Caco-2 (cell line): ENCODE measurements at regions not wholly inside any gene's neighbourhood (a gene's known extent, or its start where the extent isn't known, plus 50 kb on each side); places are given as distances from the start of the nearest gene placed in this dataset.

Source experiments
- BruUV-seq: library from RNA; stranded (reverse); fragments of 400-500 nt; replicated peaks from 2 replicates; lab custom pipeline; 2021; lab: Mats Ljungman, UMichigan
- CTCF ChIA-PET: fragments of 300-600 bp; sonication (Branson Sonifier 250); formaldehyde crosslinking; loops from one replicate; lab custom pipeline; 2022; ENCODE audit warnings: antibody characterized with exemption; lab: Charles Lee
- POLR2A ChIA-PET: fragments of 300-600 bp; sonication (Branson Sonifier 250); formaldehyde crosslinking; loops from one replicate; lab custom pipeline; 2022; ENCODE audit warnings: antibody characterized with exemption; lab: Charles Lee
- DNase-seq, 2 experiments: peaks; one replicate each; pipeline versions ENCODE4 v3.0.0 to v3.0.0-alpha.2; 2020 to 2022
- H3K27me3 ChIP-seq: replicated peaks from 2 replicates; pipeline ENCODE4 v1.6.0; 2011; ENCODE audit warnings: low read length; ENCODE audit not compliant: control insufficient read depth, insufficient read depth
- H3K36me3 ChIP-seq: 2 replicates; pipeline ENCODE4 v1.5.1; 2011; ENCODE audit warnings: low read length; ENCODE audit not compliant: control insufficient read depth, insufficient read depth
- H3K4me1 ChIP-seq: fragments of 250-450 bp; sonication (Bioruptor Pico); 2 replicates; pipeline ENCODE4 v1.5.1; 2020; ENCODE audit warnings: mild to moderate bottlenecking
- H3K4me3 ChIP-seq: 2 replicates; pipeline ENCODE4 v1.5.1; 2011; ENCODE audit warnings: low read depth, mild to moderate bottlenecking, control low read depth, low read length
- H3K9me3 ChIP-seq: fragments of 250-450 bp; sonication (Bioruptor Pico); 2 replicates; pipeline ENCODE4 v1.5.1; 2020; ENCODE audit warnings: mild to moderate bottlenecking, moderate library complexity
- H3K27ac Mint-ChIP-seq: one replicate; pipeline ENCODE4 v1.8.0; 2022; ENCODE audit warnings: mixed read lengths; ENCODE audit not compliant: unreplicated experiment
- H3K27me3 Mint-ChIP-seq: one replicate; pipeline ENCODE4 v1.8.0; 2022; ENCODE audit warnings: mixed read lengths; ENCODE audit not compliant: insufficient read depth, unreplicated experiment
- H3K36me3 Mint-ChIP-seq: one replicate; pipeline ENCODE4 v1.8.0; 2022; ENCODE audit warnings: mild to moderate bottlenecking, mixed read lengths; ENCODE audit not compliant: insufficient read depth, unreplicated experiment
- H3K4me1 Mint-ChIP-seq: one replicate; pipeline ENCODE4 v1.8.0; 2022; ENCODE audit warnings: low read depth, mixed read lengths; ENCODE audit not compliant: unreplicated experiment
- H3K4me3 Mint-ChIP-seq: one replicate; pipeline ENCODE4 v1.8.0; 2022; ENCODE audit warnings: mild to moderate bottlenecking, moderate library complexity, mixed read lengths; ENCODE audit not compliant: unreplicated experiment
- H3K9me3 Mint-ChIP-seq: one replicate; pipeline ENCODE4 v1.8.0; 2022; ENCODE audit warnings: mixed read lengths; ENCODE audit not compliant: unreplicated experiment
- CTCF ChIP-seq, 2 experiments: fragments of 200-600 bp in 1 of 2; IDR thresholded peaks; 1 replicate in 1 of 2; 2 replicates in 1 of 2; pipeline versions ENCODE4 v1.5.1 to v1.8.0; 2011 to 2022; ENCODE audit warnings: antibody characterized with exemption in 1 of 2, control low read depth in 1 of 2, inconsistent platforms in 1 of 2, low read depth in 1 of 2, low read length in 1 of 2, mild to moderate bottlenecking in 1 of 2, moderate library complexity in 1 of 2; ENCODE audit not compliant: insufficient read depth in 1 of 2, severe bottlenecking in 1 of 2, unreplicated experiment in 1 of 2
- intact Hi-C: fragments of 100-400 bp; cut with micrococcal nuclease; formaldehyde crosslinking; loops from one replicate; pipeline ENCODE4 v1.10.0; 2022; ENCODE audit not compliant: unreplicated experiment

DNA sequence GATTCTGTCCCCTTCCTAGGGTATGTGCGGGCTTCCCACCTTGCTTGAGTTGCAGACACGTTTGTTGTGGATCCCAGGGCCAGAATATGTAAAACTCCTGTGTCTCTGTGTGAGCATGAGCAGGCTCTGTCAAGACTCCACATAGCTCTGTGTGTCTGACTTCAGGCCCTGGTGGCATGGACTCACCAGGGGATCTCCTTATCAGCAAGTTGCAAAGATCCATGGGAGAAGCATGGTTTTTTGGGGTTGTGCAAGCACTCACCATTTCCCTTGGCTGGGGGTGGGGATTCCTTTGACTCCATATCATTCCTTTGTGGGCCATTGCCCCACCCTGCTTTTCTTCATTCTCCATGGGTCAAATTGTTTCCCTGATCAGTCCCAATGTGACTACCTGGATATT is 205.6 kb downstream of the TUSC1 start:
- no peak for TF ChIP-seq CTCF (IDR thresholded peaks at IDR 0.05; ENCODE audit: insufficient read depth in 1 of 2, low read depth in 1 of 2, low read length in 1 of 2, severe bottlenecking in 1 of 2, unreplicated experiment in 1 of 2)
- Histone ChIP-seq H3K36me3 (no peaks in the 10 kb centered on the region), H3K9me3 (no peaks in the 10 kb centered on the region), H3K4me1 (no peaks in the 10 kb centered on the region), H3K27me3 (no peaks in the 10 kb centered on the region), H3K4me3 (no peak overlapping the region)
- H3K9me3 Mint-ChIP-seq, result peaks cover 9% of the 10 kb centered on the region
- H3K4me1 Mint-ChIP-seq, result no peaks in the 10 kb centered on the region
- H3K27me3 Mint-ChIP-seq, result no peaks in the 10 kb centered on the region
- no peak overlapping the region for H3K27ac Mint-ChIP-seq
- ChIA-PET POLR2A (no interaction called here), CTCF (no interaction called here)
- BruUV-seq, result no TSS peak
- intact Hi-C loops, result no loop called here
- H3K4me3 Mint-ChIP-seq, result no peak overlapping the region
- no peaks in the 10 kb centered on the region for H3K36me3 Mint-ChIP-seq
- no peak for DNase-seq

- Histone ChIP-seq H3K36me3 (no peaks in the 10 kb centered on the region), H3K27me3 (no peaks in the 10 kb centered on the region), H3K4me3 (no peak overlapping the region), H3K9me3 (no peaks in the 10 kb centered on the region), H3K4me1 (no peaks in the 10 kb centered on the region)
- Mint-ChIP-seq H3K27ac (no peak overlapping the region), H3K9me3 (peaks cover 9% of the 10 kb centered on the region), H3K4me1 (no peaks in the 10 kb centered on the region), H3K4me3 (no peak overlapping the region), H3K36me3 (no peaks in the 10 kb centered on the region), H3K27me3 (no peaks in the 10 kb centered on the region)
- BruUV-seq, result no TSS peak
- TF ChIP-seq CTCF (IDR thresholded peaks at IDR 0.05; ENCODE audit: insufficient read depth in 1 of 2, low read depth in 1 of 2, low read length in 1 of 2, severe bottlenecking in 1 of 2, unreplicated experiment in 1 of 2), result no peak
- POLR2A ChIA-PET, result no interaction called here
- intact Hi-C loops, result no loop called here
- DNase-seq, result no peak
- CTCF ChIA-PET, result no interaction called here
Measured at GRCh38 chr9:25472085-25472607, 206.1 kb downstream of the TUSC1 start.

DNA sequence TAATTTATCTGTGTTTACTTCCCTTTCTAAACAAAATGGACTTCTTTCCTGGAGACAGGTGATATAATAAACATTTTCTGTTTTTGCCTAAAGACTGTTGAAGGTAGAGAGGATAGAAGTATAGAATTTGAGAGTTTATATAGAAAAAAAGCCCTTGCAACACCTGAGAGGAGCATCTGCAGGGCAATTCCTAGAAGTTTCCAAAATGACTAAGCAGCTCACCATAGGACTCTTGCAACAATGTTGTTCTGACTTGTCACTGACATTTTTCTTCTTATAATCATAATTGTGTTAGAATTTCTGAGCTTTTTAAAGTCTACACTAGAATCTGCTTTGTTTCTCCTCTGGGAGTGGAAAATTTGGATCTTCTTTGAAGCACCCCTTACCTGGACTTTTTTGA is 216.8 kb downstream of the TUSC1 start:
- H3K27ac Mint-ChIP-seq, result no peak overlapping the region
- Histone ChIP-seq H3K36me3 (no peaks in the 10 kb centered on the region), H3K4me1 (no peaks in the 10 kb centered on the region), H3K4me3 (no peak overlapping the region), H3K27me3 (no peaks in the 10 kb centered on the region), H3K9me3 (no peaks in the 10 kb centered on the region)
- CTCF ChIA-PET, result no interaction called here
- TF ChIP-seq CTCF (IDR thresholded peaks at IDR 0.05; ENCODE audit: insufficient read depth in 1 of 2, low read depth in 1 of 2, low read length in 1 of 2, severe bottlenecking in 1 of 2, unreplicated experiment in 1 of 2), result no peak
- no peak for DNase-seq
- POLR2A ChIA-PET, result no interaction called here
- intact Hi-C loops, result no loop called here
- H3K27me3 Mint-ChIP-seq, result no peaks in the 10 kb centered on the region
- no peaks in the 10 kb centered on the region for H3K9me3 Mint-ChIP-seq
- no peaks in the 10 kb centered on the region for H3K36me3 Mint-ChIP-seq
- no TSS peak for BruUV-seq
- H3K4me3 Mint-ChIP-seq, result no peak overlapping the region
- H3K4me1 Mint-ChIP-seq, result no peaks in the 10 kb centered on the region
